HPDE6-E6E7 (cell line): ENCODE measurements at regions not wholly inside any gene's neighbourhood (a gene's known extent, or its start where the extent isn't known, plus 50 kb on each side); places are given as distances from the start of the nearest gene placed in this dataset.
"Not testable (repeated sequence)": the region's sequence is repeated elsewhere in the genome, so short reads cannot be mapped to it uniquely, and the experiment has no call there.

ENCODE experiments used
- DNase-seq: peaks from one replicate; pipeline ENCODE4 v3.0.0; 2011; ENCODE audit warnings: missing footprints; ENCODE audit errors: extremely low spot score

DNA sequence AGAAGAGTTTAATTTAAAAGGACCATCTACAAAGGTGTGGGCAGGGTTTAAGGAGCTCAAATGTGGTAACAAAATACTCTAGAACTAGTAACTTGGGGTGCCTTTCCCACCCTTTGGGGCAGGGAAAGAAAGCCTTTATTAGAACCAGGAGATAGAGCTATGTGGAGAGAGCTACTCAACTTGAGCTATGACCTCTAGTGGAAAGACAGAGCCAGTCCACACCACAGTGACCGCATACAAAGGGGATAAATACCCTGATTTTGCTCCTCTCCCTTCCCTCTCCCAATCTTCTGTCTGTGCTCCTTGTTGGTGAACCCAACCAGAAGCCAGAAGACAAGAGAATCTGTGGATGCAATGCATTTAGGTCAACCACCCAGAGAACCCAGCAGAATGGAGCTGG is 54.4 kb upstream of the JAK1 start:
- DNase-seq = no peak

DNA sequence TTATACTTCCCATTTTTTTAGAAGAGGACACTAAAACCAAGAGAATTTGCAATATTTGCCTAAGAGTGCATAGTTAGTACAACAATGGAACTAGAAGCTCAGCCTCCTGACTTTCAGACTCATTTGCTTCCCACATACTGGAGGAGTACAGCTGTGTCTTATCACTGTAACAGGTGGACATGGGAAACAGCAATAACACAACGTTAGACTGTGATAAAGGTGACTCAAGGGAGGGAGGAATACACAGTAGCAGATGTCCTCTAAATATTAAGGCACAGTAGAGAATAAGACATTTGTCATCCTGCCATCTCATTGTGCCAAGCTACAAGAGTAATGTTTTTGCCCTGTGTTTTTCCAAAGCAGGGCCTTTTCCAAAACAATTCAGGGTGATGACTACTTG is 55.4 kb upstream of the JAK1 start:
- DNase-seq = no peak

DNA sequence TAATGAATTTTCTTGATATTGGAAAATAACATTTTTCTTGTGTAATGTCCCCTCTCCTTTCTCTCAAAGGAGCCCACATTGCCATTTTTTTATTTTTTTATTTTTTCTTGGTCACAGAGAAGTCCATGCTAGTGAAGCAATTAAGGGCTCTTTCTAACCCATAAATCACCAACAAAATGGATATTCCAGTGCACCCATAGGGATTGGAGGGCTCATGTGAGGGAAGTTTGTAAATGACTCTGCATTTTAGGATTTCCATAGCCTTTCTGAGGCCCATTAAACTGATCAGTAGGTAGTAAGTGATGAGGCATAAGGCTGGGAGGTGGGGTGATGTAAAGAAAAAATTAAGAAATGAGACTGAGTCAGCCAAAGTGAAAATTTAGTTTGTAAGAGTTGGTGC is 55.9 kb upstream of the JAK1 start:
- DNase-seq = no peak

DNA sequence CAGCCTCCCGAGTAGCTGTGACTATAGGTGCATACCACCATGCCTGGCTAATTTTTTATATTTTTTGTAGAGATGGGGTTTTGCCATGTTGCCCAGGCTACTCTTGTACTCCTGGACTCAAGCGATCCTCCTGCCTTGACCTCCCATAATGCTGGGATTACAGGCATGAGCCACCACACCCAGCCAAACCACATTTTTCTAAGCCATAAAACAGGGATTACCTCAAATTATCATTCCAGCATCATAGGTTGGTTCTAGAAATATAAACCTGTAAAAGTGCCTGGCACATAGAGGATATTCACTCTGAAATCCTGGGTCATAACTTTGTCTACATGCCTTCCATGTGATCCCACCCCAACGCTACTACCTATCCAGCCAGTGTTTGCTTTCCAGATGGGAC is 59.4 kb upstream of the JAK1 start:
- no peak for DNase-seq

DNA sequence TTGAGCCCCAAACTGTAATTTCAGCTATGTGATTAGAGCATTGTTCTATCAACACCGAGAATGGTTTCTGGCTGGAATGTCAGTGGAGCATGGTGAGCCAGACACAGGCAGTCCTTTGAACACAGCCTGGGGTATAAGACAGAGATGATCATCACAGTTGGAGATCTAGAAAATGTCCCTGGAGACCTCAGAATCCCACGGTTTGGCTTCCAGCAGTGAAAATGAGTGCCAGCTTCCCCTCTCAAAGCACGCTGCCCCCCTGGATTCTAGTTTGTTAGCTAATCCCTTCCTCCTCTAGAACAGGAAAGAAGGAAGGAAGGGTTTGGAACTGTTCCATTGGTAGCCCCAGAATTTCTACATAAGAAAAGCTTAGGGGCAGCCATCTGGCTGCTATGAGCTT is 59.9 kb upstream of the JAK1 start:
- no peak for DNase-seq

DNA sequence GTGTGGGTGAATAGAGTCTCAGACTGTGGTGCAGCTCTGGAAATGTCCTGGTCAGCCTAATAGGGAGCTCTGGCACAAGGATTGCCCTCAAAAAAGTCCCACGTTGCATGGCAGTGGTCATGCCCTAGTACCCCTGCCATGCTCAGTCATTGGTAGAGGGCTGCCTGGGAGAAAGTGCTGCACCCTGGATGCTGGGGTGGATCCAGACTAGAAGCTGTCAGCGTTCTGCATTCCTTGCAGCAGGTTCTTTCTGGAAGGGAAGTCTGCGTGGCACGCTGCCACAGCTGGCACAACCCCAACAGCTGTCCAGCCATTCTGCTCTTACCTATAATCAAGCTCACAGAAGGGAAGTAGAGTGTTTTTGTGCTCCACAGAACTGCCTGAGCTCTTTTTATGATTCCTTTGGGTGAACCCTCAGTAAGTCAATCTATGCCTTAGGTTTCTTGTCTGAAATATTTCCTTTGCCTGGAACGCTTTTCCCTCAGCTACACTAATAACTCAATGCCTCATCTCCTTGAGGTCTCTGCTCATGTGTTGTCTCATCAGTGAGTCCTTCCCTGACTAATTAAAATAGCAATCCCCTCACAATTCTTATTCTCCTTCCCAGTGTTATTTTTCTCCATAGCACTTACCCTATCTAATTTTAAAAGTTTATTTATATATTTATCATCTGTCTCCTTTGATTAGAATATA is 61.5 kb upstream of the JAK1 start:
- no peak for DNase-seq

DNA sequence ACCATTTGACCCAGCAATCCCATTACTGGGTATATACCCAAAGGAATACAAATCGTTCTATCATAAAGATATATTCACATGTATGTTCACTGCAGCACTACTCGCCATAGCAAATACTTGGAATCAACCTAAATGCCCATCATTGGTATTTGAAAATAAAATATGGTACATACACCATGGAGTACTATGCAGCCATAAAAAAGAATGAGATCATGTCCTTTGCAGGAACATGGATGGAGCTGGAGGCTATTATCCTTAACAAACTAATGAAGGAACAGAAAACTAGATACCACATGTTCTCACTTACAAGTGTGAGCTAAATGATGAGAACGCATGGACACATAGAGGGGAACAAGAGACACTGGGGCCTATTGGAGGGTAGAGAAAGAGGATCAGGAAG is 63.1 kb upstream of the JAK1 start:
- not testable (repeated sequence) for DNase-seq

DNA sequence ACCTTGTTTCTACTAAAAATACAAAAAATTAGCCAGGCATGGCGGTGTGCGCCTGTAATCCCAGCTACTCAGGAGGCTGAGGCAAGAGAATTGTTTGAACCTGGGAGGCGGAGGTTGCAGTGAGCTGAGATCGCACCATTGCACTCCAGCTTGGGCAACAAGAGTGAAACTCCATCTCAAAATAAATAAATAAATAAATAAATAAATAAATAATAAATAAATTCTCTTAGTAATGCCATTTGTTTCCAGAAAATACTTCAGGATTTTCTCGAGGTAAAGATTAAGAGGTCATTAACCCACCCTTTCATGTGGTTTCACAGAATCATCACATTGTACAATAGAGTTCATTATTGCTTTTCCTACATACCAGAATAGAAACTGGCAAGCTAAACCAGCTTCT is 68.5 kb upstream of the JAK1 start:
- DNase-seq = not testable (repeated sequence)

DNA sequence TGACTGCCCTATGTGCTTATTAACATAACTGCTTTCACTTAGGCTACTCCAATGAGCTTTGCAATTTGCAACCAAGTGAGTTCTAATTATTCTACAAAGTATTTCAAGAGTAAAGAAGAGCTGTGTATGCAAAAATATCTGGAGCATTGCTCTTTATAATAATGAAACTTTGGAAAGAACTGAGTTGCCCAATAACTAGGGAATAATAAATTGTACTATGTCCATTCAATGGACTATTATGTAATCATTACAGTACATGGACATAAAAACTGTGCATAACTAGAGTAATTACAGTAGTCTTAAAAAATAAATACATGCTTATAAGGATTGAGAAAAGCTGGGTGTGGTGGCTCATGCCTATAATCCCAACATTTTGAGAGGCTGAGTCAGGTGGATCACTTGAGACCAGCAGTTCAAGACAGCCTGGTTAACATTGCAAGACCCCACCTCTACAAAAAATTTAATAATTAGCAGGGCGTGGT is 70.3 kb upstream of the JAK1 start:
- no peak for DNase-seq

DNA sequence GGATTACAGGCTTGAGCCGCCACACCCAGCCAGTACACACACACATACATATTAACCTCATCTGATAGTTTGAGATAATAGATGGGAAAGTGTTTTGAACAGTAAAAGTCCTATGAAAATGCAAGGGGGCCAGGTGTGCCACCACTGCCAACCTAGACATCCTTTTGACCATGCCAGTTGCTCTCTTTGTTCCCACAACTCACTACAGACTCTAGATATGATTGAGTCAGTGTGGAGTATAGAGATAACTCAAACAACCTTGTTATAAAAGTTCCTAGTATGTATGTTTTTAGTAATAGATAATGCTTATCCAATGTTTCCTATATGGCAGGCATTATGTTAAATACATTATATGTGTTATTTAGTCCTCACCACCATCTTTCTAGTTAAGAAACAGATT is 72.7 kb upstream of the JAK1 start:
- no peak for DNase-seq

DNA sequence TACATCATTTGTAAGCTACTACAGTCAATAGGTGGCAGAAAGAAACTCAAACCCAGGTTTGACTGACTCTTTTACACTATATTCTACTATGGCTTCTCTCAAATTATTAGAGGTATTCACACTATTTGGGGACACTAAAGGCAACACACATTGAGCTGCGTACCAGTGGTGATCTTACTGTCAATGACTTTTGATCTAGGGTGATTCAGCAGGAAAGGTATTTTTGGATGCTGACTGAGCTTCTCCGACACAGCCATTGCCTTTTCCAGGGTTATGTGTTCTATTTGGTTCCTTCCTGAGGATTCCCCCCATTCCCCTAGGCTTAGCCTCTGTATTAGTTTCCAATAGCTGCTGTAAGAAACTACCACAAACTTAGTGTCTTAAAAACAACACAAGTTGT is 73.2 kb upstream of the JAK1 start:
- DNase-seq = no peak

DNA sequence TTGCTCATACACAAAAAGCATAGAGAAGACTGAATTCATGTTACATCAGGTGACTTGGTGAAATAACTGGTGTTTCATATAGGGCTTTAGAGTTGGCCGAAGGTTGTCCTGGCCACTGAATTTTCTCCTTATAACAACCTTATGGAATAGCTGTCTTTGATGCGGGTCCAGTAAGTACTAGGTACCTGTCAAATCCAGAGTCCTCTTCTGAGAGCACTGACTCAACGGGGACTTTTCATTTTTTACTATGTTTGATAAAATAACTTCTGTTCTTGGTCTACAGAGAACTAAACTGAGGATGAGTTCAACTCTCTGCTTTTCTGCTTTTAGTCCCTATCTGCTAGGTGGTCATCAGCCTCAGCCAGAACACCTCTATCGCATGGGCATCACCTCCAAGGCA is 76.1 kb upstream of the JAK1 start:
- DNase-seq = no peak

DNA sequence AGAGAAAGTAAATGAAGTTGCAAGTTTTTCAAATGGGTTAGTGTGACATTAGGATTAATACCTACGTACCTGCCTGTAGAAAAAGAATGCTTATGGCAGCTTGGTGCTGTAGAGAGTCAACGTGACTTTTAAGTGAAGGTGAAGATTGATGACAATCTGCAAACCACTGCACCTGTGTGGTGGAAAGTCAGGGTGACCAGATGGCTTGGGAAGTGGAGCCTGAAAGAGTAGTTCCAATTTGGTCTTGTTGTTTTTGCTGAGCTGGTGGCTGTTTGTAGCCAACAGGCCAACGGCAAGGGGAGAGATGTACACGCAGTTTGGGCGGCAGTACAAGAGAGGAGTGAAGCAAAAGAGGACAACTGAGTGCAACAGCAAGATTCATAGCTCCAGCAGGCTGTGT is 78.1 kb upstream of the JAK1 start:
- DNase-seq = no peak

DNA sequence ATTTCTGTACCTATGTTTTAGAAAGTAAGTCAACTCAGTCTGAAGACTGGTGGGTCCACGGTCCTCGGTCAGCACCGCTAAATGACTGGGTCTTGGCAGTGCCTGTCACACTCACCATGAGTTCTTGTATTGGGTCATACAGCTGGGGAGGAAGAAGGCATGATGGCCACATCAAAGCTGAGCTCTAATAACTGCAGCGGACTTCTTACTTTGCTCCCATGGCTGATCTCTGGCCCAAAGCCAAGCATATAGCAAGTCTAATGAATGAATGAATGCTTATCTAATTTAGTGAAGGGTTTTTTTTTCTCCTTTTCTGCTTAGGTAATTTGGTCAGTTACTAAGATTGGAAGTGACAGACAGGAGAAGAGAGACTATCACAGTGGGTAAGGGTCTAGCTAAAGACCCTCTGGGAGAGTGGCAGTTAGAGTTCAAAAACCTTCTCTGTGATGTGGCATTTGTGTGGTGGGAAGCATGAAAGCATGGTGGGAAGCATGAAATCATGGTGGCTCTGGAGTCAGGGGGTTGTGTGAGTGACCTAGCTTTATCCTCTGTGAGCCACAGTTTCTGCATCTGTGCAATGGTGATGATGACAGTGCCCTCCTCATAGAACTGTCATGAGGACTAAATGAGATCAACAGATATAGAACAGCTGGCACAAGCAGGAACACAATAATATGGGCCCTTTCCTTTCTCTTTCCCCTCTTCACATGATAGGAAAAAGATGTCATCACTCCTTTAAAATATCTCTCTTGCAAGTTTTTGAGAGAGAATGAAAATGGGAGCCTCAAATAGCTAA is 78.9 kb upstream of the JAK1 start:
- no peak for DNase-seq

DNA sequence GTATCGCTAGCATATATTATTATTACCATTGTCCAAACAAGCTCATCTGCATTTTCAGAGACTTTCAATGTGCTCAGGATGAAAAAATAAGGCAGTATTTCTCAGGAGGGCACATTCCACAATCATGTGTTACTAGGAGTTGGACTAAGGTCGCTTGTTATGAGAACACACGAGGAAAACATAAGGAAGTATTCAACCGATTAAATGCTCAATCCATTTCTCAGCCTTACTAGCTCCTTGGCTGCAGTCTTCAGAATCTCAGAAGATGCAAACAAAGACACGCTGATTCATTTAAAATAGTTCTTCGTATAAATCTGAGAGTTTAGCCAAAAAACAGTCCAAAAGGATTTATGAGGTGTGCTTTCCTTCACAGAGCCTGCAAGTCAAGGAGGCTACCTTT is 82.0 kb upstream of the JAK1 start:
- DNase-seq = no peak

DNA sequence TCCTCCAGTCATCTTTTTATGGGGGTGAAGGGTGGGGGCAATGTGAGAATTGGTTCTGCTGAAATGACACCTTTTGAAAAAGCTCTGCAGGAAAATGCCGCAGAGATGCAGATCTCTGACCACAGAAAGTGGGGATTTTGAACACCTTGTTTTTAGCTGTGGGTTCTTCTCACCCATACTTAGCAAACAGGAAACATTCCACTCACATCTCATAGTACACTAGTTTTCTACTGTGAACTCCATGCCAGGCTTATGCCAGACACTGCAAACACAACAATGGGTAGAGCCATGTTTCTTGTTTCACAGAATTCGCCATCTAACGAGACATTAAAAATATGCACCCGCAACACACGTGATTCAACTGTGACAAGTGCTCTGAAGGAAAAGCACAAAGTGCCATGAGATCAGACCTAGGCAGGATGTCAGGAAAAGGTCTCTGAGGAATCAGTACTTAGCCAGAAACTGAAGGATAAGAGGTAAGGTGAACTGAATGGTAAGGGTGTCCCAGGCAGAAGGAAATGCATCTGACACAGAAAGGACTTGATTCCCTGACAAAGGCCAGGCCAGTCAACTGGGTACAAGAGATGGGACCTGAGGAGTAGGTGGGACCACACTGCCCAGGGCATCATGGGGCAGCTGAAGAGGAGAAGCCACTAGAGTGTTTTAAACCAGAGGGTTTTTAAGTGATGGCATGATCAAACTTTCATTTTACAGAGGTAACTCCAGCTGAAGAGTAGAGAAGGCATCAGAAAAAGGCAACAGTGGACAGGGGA is 83.8 kb upstream of the JAK1 start:
- DNase-seq = no peak

DNA sequence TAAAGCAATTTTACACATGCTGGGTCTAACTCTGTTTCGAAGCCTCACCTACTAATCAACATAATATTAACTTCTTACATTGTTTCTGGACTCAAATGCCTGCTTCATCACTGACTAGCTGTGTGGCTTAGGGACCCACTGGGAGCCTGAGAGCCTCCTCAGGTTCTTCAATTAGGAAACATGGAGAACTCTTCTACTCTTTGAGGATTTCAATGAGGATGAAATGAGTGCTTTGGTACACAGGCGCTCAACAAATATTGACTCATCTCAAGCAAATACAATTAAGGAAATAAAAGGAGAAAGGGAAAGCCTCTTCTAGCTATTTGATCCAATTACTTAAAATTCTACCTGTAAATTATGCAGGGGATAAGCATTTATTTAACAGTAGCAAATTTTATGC is 84.4 kb upstream of the JAK1 start:
- DNase-seq = no peak

DNA sequence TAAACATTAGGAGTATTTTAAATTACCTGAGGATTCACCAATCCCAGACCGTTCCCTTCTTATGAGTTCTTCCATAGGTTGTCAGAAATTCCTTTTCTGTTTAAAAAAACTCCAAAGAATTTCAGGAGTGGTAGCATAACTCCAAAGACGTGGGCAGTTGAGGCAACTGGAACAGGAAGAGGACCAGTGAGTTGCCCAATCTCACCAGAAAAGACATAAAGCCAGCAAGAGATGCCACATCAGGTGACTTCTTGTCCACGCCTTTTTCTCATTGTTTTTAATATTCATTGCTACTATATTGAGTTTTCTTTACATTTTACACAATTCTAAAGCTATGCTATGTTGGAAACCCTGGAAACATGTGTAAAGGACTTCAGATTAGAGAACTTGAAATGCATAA is 88.1 kb upstream of the JAK1 start:
- no peak for DNase-seq

DNA sequence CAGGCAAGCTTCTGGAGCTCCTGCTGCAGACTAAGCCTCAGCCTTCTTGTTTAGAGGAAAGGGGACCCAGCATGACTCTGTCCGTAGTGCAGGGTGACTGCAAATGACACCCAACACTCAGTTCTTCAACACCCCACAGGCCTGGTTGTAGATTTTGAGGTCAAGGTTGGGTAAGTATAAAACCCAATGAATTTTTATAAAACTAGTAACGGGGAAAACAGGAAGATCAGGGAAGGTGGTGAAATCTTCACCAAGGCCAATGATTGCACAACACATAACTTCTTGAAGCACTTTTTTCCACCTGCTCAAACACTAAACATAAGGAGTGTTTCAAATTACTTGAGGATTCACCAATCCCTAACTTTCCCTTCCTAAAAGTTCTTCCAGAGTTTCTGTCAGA is 89.4 kb upstream of the JAK1 start:
- no peak for DNase-seq

DNA sequence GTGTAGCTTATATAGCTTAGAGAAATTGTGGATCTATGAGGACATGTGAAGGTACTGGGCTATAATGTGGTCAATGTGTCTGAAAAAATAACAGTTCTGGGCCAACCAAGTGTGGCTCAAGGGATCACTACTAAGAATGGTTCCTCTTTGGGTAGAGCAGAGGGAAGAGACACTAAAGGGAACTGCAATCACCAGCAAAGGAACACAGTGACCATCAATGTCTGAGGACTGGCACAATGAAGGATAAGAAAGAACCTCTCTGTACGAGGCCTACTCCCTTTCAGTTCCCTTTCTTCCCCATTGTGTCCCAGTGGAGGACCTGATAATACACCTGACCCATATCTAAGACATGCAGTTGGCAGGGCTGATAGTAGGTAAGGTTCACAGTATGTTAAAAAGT is 89.9 kb upstream of the JAK1 start:
- DNase-seq = no peak

DNA sequence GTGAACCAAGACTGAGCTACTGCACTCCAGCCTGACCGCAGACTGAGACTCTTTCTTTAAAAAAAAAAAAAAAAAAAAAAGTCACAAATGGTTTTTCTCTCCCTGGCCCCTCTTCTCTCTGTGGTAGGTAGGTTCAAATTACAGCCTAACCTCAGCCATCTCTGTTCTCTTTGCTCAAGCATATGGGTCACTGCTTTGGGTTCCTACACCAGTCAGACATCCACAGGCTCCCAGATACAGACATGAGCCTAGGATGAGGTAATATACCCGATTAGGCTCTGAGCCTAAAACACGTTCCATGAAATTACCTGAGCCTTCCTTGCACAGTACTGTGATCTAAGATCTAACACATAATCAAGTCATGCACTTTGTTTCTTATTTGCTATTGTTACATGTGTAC is 90.5 kb upstream of the JAK1 start:
- no peak for DNase-seq

DNA sequence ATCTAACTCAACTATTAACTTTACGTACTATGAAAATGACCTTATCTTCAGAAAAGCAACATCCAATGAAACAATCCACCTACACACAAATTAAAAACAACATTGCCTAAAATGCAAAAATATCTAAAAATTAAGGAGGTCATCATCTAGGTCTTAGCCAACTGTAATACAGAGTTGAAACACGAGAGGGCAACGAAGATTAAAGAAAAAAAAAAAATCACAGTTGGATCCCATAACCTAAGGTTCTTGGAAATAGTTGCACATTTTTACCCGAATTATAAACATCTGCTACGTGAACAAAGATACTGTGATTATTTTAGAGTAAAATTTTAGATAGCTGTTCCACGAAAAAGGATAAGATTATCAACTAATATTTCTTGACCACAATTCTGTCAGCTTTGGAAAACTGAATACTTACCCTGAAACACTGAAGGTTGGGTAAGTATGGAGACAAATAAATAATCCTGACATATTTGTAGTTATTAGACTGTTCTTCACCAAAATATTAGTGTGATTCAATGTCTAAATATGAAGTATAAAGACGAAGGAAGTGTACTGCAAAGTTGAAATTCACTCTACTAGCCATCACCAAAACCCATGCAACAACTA is 88.0 kb upstream of the AK4 start:
- peak; percentile 22 for DNase-seq
